ENCODE measurements at regions not wholly inside any gene's neighbourhood (a gene's known extent, or its start where the extent isn't known, plus 50 kb on each side); places are given as distances from the start of the nearest gene placed in this dataset.

DNA sequence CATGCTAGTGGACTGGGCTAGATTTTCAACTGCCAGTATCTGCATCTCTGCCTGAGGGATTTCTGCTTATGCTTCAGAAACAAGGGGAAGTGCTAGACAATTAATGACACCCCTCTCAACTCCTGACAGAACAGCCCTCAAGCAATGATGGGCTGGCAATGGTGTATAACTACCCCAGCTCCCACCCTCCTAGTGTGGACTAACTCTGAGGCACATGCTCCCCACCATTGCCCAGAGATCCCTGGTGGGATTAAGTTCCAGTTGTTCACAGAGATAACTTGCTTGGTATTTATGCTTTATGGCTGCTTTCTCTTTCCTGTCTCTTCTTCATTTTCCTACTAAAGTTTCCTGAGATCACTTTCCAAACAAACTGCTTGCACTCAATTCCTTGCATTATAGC lies 113.5 kb downstream of the RPS24 start:
- POLR2A ChIA-PET (ENCODE audit: low non-redundant PET) = no interaction called here

DNA sequence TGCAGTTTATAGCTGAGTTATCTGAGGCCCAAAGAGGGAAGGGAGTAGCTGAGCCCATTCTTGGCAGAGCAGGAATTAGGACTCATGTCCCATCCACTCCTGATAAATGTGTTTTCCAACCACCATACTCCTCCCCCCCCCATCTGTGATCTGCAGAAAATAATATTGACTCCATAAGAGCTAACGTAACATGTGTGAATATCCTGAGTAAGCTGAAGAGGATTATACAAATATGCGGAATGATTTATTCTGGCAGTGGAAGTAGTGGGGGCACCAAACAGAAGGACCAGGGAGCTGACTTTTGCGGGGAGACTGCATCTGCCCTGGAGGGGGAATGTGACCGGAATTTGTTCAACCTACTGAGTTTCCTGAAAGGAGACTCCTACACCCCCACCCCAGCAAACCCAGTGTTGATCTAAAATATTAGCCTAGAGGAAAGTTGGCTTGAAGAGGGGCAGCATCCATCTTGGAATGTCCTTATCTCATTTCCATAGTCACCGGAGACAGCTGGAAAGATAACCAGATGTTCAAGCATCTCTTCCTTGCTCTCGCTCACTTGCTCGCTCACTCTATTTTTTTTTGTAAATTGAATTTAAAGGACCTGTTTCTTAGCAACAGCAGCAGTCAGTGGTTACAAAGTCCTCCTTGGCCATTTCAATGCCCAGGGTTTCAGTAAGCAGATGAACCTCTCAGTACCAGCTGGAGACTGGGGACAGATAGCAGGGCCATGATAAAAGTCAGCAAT lies 114.7 kb downstream of the RPS24 start:
- Histone ChIP-seq H3K4me1 (ENCODE audit: insufficient read depth, low read length, poor library complexity, severe bottlenecking) (no peaks in the 10 kb centered on the region), H3K4me3 (ENCODE audit: low read depth, low read length, poor library complexity, severe bottlenecking) (no peak overlapping the region), H3K9me3 (ENCODE audit: low read depth, low read length, poor library complexity, severe bottlenecking) (no peaks in the 10 kb centered on the region), H3K27ac (ENCODE audit: low read depth, low read length, poor library complexity, severe bottlenecking) (no peak overlapping the region), H3K27me3 (replicated peaks; ENCODE audit: insufficient read depth, low read depth, low read length, poor library complexity) (no peaks in the 10 kb centered on the region), H3K36me3 (ENCODE audit: insufficient read depth, low read length, poor library complexity, severe bottlenecking) (no peaks in the 10 kb centered on the region)
- DNase-seq (ENCODE audit: low spot score) = no peak
- no peak for TF ChIP-seq EZH2 (IDR thresholded peaks at IDR 0.05; ENCODE audit: borderline replicate concordance, low read depth, low read length, poor library complexity, severe bottlenecking)
- TF ChIP-seq, protein P1, sequence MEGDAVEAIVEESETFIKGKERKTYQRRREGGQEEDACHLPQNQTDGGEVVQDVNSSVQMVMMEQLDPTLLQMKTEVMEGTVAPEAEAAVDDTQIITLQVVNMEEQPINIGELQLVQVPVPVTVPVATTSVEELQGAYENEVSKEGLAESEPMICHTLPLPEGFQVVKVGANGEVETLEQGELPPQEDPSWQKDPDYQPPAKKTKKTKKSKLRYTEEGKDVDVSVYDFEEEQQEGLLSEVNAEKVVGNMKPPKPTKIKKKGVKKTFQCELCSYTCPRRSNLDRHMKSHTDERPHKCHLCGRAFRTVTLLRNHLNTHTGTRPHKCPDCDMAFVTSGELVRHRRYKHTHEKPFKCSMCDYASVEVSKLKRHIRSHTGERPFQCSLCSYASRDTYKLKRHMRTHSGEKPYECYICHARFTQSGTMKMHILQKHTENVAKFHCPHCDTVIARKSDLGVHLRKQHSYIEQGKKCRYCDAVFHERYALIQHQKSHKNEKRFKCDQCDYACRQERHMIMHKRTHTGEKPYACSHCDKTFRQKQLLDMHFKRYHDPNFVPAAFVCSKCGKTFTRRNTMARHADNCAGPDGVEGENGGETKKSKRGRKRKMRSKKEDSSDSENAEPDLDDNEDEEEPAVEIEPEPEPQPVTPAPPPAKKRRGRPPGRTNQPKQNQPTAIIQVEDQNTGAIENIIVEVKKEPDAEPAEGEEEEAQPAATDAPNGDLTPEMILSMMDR (conservative IDR thresholded peaks at IDR 0.05; ENCODE audit: low read depth, low read length) = no peak
- POLR2A ChIA-PET (ENCODE audit: low non-redundant PET) = no interaction called here
- intact Hi-C loops (cut with micrococcal nuclease; ENCODE audit: unreplicated experiment) = no loop called here
- BruUV-seq (replicated peaks) = no TSS peak
- CTCF ChIA-PET = no interaction called here

More for the DNA sequence above, 113.5 kb downstream of the RPS24 start:
- TF ChIP-seq, protein P1 (conservative IDR thresholded peaks at IDR 0.05; ENCODE audit: low read depth, low read length) = no peak
- no peak for TF ChIP-seq EZH2 (IDR thresholded peaks at IDR 0.05; ENCODE audit: borderline replicate concordance, low read depth, low read length, poor library complexity, severe bottlenecking)
- no peaks in the 10 kb centered on the region for H3K36me3 ChIP-seq (ENCODE audit: insufficient read depth, low read length, poor library complexity, severe bottlenecking)
- H3K27me3 ChIP-seq (replicated peaks; ENCODE audit: insufficient read depth, low read depth, low read length, poor library complexity) = no peaks in the 10 kb centered on the region
- intact Hi-C loops (cut with micrococcal nuclease; ENCODE audit: unreplicated experiment) = no loop called here
- H3K4me1 ChIP-seq (ENCODE audit: insufficient read depth, low read length, poor library complexity, severe bottlenecking) = no peaks in the 10 kb centered on the region
- no peak overlapping the region for H3K4me3 ChIP-seq (ENCODE audit: low read depth, low read length, poor library complexity, severe bottlenecking)
- no TSS peak for BruUV-seq (replicated peaks)
- CTCF ChIA-PET = no interaction called here
- no peak for DNase-seq (ENCODE audit: low spot score)
- H3K27ac ChIP-seq (ENCODE audit: low read depth, low read length, poor library complexity, severe bottlenecking) = no peak overlapping the region
- no peaks in the 10 kb centered on the region for H3K9me3 ChIP-seq (ENCODE audit: low read depth, low read length, poor library complexity, severe bottlenecking)

DNA sequence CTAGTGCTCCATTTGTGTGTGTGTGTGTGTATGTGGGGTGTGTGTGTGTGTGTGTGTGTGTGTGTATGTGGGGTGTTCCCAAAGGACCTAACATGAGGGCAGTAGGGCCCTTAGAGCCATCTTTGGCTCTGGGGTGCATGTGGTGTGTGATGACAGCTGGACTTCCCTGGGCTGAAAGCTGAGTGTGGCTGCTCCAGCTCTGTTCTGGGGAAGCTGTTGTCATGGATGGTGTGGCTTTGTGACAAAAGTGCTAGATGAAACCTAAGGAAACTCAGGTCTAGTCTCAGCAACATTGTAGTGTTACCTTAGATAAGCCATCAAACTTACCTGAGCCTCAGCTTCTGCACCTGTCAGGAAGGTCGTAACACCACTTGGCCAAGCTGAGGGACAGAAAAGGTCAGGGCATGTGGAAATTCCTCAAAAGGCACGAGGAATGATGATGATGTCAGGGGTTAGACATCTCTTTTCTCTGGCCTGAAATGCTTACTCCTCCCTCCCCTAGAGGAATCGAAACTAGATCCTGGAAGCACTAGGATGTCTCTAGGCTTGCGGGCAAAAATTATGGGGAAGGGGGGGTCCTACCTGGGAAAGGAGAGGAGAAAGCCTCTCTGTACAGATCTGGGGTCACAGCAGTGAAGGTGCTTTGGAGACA lies 115.4 kb downstream of the RPS24 start:
- Histone ChIP-seq H3K36me3 (ENCODE audit: insufficient read depth, low read length, poor library complexity, severe bottlenecking) (no peaks in the 10 kb centered on the region), H3K4me3 (ENCODE audit: low read depth, low read length, poor library complexity, severe bottlenecking) (no peak overlapping the region), H3K27ac (ENCODE audit: low read depth, low read length, poor library complexity, severe bottlenecking) (no peak overlapping the region), H3K4me1 (ENCODE audit: insufficient read depth, low read length, poor library complexity, severe bottlenecking) (no peaks in the 10 kb centered on the region), H3K9me3 (ENCODE audit: low read depth, low read length, poor library complexity, severe bottlenecking) (no peaks in the 10 kb centered on the region), H3K27me3 (replicated peaks; ENCODE audit: insufficient read depth, low read depth, low read length, poor library complexity) (no peaks in the 10 kb centered on the region)
- no peak for DNase-seq (ENCODE audit: low spot score)
- intact Hi-C loops (cut with micrococcal nuclease; ENCODE audit: unreplicated experiment) = no loop called here
- no peak for TF ChIP-seq EZH2 (IDR thresholded peaks at IDR 0.05; ENCODE audit: borderline replicate concordance, low read depth, low read length, poor library complexity, severe bottlenecking)
- TF ChIP-seq, protein P1 (conservative IDR thresholded peaks at IDR 0.05; ENCODE audit: low read depth, low read length) = no peak
- ChIA-PET CTCF (no interaction called here), POLR2A (ENCODE audit: low non-redundant PET) (no interaction called here)
- BruUV-seq (replicated peaks) = no TSS peak
